HG02798 (cell line): ENCODE measurements at regions not wholly inside any gene's neighbourhood (a gene's known extent, or its start where the extent isn't known, plus 50 kb on each side); places are given as distances from the start of the nearest gene placed in this dataset.

Source experiments
- ATAC-seq: cut with Tn5 transposase; IDR thresholded peaks from one replicate; pipeline ENCODE4 v1.9.1; 2021; ENCODE audit warnings: mild to moderate bottlenecking; ENCODE audit not compliant: unreplicated experiment, poor library complexity

- ATAC-seq: no peak
Observed at GRCh38 chr7:156204820-156205219, 392.6 kb upstream of the SHH start.

GRCh38 chr7:156203923-156204322, 391.7 kb upstream of the SHH start:
- no peak for ATAC-seq

- ATAC-seq: no peak
Observed at GRCh38 chr7:156198277-156198676, 386.0 kb upstream of the SHH start.

GRCh38 chr7:156196649-156197048, 384.4 kb upstream of the SHH start:
- ATAC-seq: no peak

- ATAC-seq: no peak
Observed at GRCh38 chr7:156195276-156195675, 383.0 kb upstream of the SHH start.

GRCh38 chr7:156194813-156195212, 382.6 kb upstream of the SHH start:
- no peak for ATAC-seq

- no peak for ATAC-seq
Observed at GRCh38 chr7:156192921-156193320, 380.7 kb upstream of the SHH start.

- ATAC-seq: no peak
Observed at GRCh38 chr7:156191090-156191489, 378.8 kb upstream of the SHH start.

- no peak for ATAC-seq
Observed at GRCh38 chr7:156185076-156185475, 372.8 kb upstream of the SHH start.

- ATAC-seq: no peak
Observed at GRCh38 chr7:156184164-156184563, 371.9 kb upstream of the SHH start.

- no peak for ATAC-seq
Observed at GRCh38 chr7:156180451-156181229, 368.4 kb upstream of the SHH start.

GRCh38 chr7:156179872-156180390, 367.7 kb upstream of the SHH start:
- ATAC-seq: no peak

GRCh38 chr7:156178857-156179256, 366.6 kb upstream of the SHH start:
- no peak for ATAC-seq

- ATAC-seq: no peak
Observed at GRCh38 chr7:156178214-156178613, 366.0 kb upstream of the SHH start.

GRCh38 chr7:156177422-156178055, 365.3 kb upstream of the SHH start:
- ATAC-seq: no peak

GRCh38 chr7:156176039-156176438, 363.8 kb upstream of the SHH start:
- no peak for ATAC-seq

- no peak for ATAC-seq
Observed at GRCh38 chr7:156175003-156175402, 362.7 kb upstream of the SHH start.

GRCh38 chr7:156174428-156174827, 362.2 kb upstream of the SHH start:
- ATAC-seq: no peak

GRCh38 chr7:156173748-156174353, 361.6 kb upstream of the SHH start:
- no peak for ATAC-seq

- no peak for ATAC-seq
Observed at GRCh38 chr7:156173346-156173745, 361.1 kb upstream of the SHH start.

- no peak for ATAC-seq
Observed at GRCh38 chr7:156172638-156173037, 360.4 kb upstream of the SHH start.
